Liver (tissue), 3 donors: ENCODE measurements at regions not wholly inside any gene's neighbourhood (a gene's known extent, or its start where the extent isn't known, plus 50 kb on each side); places are given as distances from the start of the nearest gene placed in this dataset.

Experiments used
- FOXA1 ChIP-seq: IDR thresholded peaks from 2 replicates; pipeline ENCODE4 v1.6.1; 2016; ENCODE audit warnings: antibody characterized with exemption
- GABPA ChIP-seq, 2 donors: IDR thresholded peaks in 1 of 2; conservative IDR thresholded peaks in 1 of 2; 2 replicates each; pipeline ENCODE4 v1.6.1; 2016; ENCODE audit warnings: antibody characterized with exemption in 2 of 2, mild to moderate bottlenecking in 1 of 2, moderate library complexity in 1 of 2
- RAD21 ChIP-seq, 2 donors: IDR thresholded peaks; 2 replicates each; pipeline ENCODE4 v1.6.1; 2016; ENCODE audit warnings: antibody characterized with exemption in 2 of 2, mild to moderate bottlenecking in 2 of 2
- TAF1 ChIP-seq: conservative IDR thresholded peaks from 2 replicates; pipeline ENCODE4 v1.6.1; 2016; ENCODE audit warnings: antibody characterized with exemption, mild to moderate bottlenecking
- TF ChIP-seq, protein P1 (sequence below): fragments of 150-350 bp; IDR thresholded peaks from 2 replicates; pipeline ENCODE4 v1.5.1; 2017; ENCODE audit warnings: improper control_type of control experiment, low read depth, low read length; ENCODE audit not compliant: missing input control
- TF ChIP-seq, protein P2 (sequence below): IDR thresholded peaks from 2 replicates; pipeline ENCODE4 v1.6.1; 2016; ENCODE audit warnings: antibody characterized with exemption
- TF ChIP-seq, protein P3 (sequence below): IDR thresholded peaks from 2 replicates; pipeline ENCODE4 v1.6.1; 2016; ENCODE audit warnings: antibody characterized with exemption, mild to moderate bottlenecking
- TF ChIP-seq, protein P4 (sequence below): IDR thresholded peaks from 2 replicates; pipeline ENCODE4 v1.6.1; 2016; ENCODE audit warnings: antibody characterized with exemption
- donor health status: healthy.
- donor health status: healthy.

DNA sequence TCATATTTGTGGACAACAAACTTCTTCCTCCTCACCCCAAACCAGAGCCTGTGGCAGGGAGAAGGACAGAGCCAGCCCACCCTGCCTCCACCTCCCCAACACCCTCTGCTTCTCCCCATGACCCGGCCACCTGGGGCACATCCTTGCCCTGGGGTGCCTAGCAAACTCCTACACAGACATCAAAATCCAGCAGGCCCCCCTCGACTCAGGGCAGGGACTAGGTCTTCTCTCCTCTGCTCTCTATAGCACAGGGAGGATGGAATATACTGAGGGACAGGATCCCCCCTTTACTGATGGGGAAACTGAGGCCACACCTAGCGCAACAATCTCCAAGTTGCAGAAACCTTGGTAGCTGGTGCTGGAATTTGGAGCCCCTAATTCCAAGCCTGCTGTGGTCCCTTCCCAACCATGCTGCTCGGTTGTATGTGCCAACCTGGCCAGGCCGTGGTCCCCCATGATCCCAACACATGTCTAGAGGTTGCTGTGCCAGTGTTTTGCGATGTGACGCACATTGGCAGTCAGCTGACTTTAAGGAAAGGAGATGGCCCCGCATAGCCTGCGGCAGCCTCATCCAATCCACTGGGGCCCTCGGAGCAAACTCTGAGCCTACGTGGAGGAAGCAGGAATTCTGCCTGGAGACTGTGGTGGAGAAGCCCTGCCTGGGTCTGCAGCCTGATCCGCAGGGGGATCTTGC lies 53.9 kb upstream of the ADRA2C start:
- TF ChIP-seq, protein P1, sequence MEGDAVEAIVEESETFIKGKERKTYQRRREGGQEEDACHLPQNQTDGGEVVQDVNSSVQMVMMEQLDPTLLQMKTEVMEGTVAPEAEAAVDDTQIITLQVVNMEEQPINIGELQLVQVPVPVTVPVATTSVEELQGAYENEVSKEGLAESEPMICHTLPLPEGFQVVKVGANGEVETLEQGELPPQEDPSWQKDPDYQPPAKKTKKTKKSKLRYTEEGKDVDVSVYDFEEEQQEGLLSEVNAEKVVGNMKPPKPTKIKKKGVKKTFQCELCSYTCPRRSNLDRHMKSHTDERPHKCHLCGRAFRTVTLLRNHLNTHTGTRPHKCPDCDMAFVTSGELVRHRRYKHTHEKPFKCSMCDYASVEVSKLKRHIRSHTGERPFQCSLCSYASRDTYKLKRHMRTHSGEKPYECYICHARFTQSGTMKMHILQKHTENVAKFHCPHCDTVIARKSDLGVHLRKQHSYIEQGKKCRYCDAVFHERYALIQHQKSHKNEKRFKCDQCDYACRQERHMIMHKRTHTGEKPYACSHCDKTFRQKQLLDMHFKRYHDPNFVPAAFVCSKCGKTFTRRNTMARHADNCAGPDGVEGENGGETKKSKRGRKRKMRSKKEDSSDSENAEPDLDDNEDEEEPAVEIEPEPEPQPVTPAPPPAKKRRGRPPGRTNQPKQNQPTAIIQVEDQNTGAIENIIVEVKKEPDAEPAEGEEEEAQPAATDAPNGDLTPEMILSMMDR: no peak
- TF ChIP-seq, protein P2, sequence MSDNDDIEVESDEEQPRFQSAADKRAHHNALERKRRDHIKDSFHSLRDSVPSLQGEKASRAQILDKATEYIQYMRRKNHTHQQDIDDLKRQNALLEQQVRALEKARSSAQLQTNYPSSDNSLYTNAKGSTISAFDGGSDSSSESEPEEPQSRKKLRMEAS: no peak
- TF ChIP-seq RAD21 (IDR thresholded peaks at IDR 0.05): no peak
- TF ChIP-seq, protein P3, sequence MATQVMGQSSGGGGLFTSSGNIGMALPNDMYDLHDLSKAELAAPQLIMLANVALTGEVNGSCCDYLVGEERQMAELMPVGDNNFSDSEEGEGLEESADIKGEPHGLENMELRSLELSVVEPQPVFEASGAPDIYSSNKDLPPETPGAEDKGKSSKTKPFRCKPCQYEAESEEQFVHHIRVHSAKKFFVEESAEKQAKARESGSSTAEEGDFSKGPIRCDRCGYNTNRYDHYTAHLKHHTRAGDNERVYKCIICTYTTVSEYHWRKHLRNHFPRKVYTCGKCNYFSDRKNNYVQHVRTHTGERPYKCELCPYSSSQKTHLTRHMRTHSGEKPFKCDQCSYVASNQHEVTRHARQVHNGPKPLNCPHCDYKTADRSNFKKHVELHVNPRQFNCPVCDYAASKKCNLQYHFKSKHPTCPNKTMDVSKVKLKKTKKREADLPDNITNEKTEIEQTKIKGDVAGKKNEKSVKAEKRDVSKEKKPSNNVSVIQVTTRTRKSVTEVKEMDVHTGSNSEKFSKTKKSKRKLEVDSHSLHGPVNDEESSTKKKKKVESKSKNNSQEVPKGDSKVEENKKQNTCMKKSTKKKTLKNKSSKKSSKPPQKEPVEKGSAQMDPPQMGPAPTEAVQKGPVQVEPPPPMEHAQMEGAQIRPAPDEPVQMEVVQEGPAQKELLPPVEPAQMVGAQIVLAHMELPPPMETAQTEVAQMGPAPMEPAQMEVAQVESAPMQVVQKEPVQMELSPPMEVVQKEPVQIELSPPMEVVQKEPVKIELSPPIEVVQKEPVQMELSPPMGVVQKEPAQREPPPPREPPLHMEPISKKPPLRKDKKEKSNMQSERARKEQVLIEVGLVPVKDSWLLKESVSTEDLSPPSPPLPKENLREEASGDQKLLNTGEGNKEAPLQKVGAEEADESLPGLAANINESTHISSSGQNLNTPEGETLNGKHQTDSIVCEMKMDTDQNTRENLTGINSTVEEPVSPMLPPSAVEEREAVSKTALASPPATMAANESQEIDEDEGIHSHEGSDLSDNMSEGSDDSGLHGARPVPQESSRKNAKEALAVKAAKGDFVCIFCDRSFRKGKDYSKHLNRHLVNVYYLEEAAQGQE: no peak
- TF ChIP-seq, protein P4, sequence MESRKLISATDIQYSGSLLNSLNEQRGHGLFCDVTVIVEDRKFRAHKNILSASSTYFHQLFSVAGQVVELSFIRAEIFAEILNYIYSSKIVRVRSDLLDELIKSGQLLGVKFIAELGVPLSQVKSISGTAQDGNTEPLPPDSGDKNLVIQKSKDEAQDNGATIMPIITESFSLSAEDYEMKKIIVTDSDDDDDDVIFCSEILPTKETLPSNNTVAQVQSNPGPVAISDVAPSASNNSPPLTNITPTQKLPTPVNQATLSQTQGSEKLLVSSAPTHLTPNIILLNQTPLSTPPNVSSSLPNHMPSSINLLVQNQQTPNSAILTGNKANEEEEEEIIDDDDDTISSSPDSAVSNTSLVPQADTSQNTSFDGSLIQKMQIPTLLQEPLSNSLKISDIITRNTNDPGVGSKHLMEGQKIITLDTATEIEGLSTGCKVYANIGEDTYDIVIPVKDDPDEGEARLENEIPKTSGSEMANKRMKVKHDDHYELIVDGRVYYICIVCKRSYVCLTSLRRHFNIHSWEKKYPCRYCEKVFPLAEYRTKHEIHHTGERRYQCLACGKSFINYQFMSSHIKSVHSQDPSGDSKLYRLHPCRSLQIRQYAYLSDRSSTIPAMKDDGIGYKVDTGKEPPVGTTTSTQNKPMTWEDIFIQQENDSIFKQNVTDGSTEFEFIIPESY: no peak
- TF ChIP-seq TAF1: no peak
- no peak for TF ChIP-seq GABPA (IDR thresholded peaks at IDR 0.05 in 1 of 2, conservative IDR thresholded peaks at IDR 0.05 in 1 of 2)
- no peak for TF ChIP-seq FOXA1
